ENCODE measurements at regions not wholly inside any gene's neighbourhood (a gene's known extent, or its start where the extent isn't known, plus 50 kb on each side); places are given as distances from the start of the nearest gene placed in this dataset.

GRCh38 chr2:16048466-16048865 lies 108.1 kb downstream of the MYCN start:
- DNase-seq: no peak
- Histone ChIP-seq H3K4me3 (no peak overlapping the region), H3K9me3 (no peaks in the 10 kb centered on the region), H3K4me1 (no peaks in the 10 kb centered on the region), H3K27ac (no peak overlapping the region), H3K36me3 (no peaks in the 10 kb centered on the region), H3K27me3 (replicated peaks in 1 of 7) (no peaks in the 10 kb centered on the region)
- TF ChIP-seq POLR2AphosphoS5 (IDR thresholded peaks at IDR 0.05): no peak
- TF ChIP-seq, protein P1, sequence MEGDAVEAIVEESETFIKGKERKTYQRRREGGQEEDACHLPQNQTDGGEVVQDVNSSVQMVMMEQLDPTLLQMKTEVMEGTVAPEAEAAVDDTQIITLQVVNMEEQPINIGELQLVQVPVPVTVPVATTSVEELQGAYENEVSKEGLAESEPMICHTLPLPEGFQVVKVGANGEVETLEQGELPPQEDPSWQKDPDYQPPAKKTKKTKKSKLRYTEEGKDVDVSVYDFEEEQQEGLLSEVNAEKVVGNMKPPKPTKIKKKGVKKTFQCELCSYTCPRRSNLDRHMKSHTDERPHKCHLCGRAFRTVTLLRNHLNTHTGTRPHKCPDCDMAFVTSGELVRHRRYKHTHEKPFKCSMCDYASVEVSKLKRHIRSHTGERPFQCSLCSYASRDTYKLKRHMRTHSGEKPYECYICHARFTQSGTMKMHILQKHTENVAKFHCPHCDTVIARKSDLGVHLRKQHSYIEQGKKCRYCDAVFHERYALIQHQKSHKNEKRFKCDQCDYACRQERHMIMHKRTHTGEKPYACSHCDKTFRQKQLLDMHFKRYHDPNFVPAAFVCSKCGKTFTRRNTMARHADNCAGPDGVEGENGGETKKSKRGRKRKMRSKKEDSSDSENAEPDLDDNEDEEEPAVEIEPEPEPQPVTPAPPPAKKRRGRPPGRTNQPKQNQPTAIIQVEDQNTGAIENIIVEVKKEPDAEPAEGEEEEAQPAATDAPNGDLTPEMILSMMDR (IDR thresholded peaks at IDR 0.05 in 8 of 11, conservative IDR thresholded peaks at IDR 0.05 in 3 of 11): no peak
- TF ChIP-seq POLR2A (IDR thresholded peaks at IDR 0.05): no peak
- WGBS, 5 donors: 83 to 95% (median 88%) methylated on average over 4 of the region's 4 CpGs
- intact Hi-C loops (cut with DNase I; ENCODE audit: low total_unique reads): no loop called here

DNA sequence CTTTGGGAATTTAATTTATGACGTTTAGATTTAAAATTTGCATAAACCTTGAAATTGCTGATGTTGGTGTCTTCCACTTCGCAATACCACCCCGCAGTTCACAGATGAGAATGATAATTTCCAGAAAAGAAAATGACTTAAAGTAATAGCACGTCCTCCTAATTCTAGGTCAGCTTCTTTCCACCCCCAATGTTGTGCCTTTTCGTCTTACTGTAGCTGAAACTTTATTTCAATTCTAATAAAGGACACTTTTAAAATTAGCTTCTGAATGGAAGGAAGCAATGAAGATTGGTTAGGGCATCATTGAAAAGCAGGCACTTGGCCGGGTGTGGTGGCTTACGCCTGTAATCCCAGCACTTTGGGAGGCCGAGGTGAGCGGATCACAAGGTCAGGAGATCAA lies 107.4 kb downstream of the MYCN start:
- 79 to 92% (median 90%) methylated on average over 9 of the region's 9 CpGs for WGBS, 5 donors
- TF ChIP-seq, protein P1 (IDR thresholded peaks at IDR 0.05 in 8 of 11, conservative IDR thresholded peaks at IDR 0.05 in 3 of 11): no peak
- no peak for TF ChIP-seq POLR2A (IDR thresholded peaks at IDR 0.05)
- no peak for TF ChIP-seq POLR2AphosphoS5 (IDR thresholded peaks at IDR 0.05)
- no peaks in the 10 kb centered on the region for H3K4me1 ChIP-seq
- H3K27ac ChIP-seq: no peak overlapping the region
- no peaks in the 10 kb centered on the region for H3K36me3 ChIP-seq
- no peaks in the 10 kb centered on the region for H3K9me3 ChIP-seq
- no peaks in the 10 kb centered on the region for H3K27me3 ChIP-seq (replicated peaks in 1 of 7)
- DNase-seq: no peak
- H3K4me3 ChIP-seq: no peak overlapping the region
- intact Hi-C loops (cut with DNase I; ENCODE audit: low total_unique reads): no loop called here

DNA sequence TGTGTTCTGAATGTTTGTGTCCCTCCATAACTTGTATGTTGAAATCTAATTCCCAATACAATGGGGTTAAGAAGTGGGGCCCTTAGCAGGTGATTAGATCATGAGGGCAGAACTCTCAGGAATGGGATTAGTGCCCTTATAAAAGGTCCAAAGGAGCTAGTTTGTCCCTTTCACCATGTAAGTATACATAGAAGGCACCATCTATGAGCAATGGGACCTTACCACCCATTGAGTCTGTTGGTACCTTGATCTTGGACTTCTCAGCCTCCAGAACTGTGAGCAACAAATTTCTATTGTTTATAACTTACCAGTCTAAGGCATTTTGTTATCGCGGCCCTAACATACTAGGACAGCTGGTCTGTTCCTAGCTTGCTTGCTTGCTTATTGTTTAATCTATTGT lies 106.3 kb downstream of the MYCN start:
- no peaks in the 10 kb centered on the region for H3K36me3 ChIP-seq
- H3K4me1 ChIP-seq: no peaks in the 10 kb centered on the region
- no peak for TF ChIP-seq POLR2A (IDR thresholded peaks at IDR 0.05)
- TF ChIP-seq POLR2AphosphoS5 (IDR thresholded peaks at IDR 0.05): no peak
- TF ChIP-seq, protein P1 (IDR thresholded peaks at IDR 0.05 in 8 of 11, conservative IDR thresholded peaks at IDR 0.05 in 3 of 11): no peak
- no peak for DNase-seq
- H3K9me3 ChIP-seq: no peaks in the 10 kb centered on the region
- intact Hi-C loops (cut with DNase I; ENCODE audit: low total_unique reads): no loop called here
- WGBS, 5 donors: 95 to 97% (median 97%) methylated on average over 2 of the region's 2 CpGs
- no peak overlapping the region for H3K27ac ChIP-seq
- H3K4me3 ChIP-seq: no peak overlapping the region
- peaks cover 0 to under 1% (median 0%) of the 10 kb centered on the region in 7 donors for H3K27me3 ChIP-seq (replicated peaks in 1 of 7)

DNA sequence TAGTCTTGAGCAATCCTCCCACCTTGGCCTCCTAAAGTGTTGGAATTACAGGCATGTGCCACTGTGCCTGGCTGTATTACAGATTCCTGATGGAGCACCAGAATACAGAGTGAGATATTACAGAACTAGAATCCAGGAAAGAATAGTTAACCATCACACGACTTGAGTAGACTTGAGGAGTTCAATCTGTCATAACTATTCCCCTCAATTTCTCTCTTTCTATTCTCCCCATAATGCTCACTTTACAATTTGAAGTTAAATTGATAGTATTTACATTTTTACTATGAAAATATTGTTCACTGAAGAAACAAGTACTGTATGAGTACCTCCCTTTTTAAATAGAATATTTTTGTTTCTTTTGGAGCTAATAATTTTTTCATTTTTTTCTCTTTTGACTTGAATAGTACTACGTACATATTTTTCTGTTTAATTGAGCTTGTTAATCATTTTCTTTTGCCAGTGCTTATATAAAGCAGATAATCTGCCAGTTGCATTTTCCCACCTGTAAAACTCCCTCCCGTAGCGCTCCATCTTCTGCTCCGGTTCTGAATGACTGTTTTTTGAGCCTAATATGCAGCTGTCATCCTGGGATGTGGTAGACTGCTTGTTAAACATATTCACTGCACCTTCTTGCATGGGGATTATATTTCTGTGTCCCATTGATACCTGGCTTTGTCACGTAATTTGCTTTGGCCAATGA lies 105.5 kb downstream of the MYCN start:
- WGBS, 5 donors: 69 to 88% (median 86%) methylated on average over 6 of the region's 6 CpGs
- H3K27me3 ChIP-seq (replicated peaks in 1 of 7): peaks cover 0 to 9% (median 0%) of the 10 kb centered on the region in 7 donors
- H3K36me3 ChIP-seq: no peaks in the 10 kb centered on the region
- intact Hi-C loops (cut with DNase I; ENCODE audit: low total_unique reads): no loop called here
- no peak for DNase-seq
- H3K27ac ChIP-seq: no peak overlapping the region
- no peaks in the 10 kb centered on the region for H3K9me3 ChIP-seq
- TF ChIP-seq, protein P1 (IDR thresholded peaks at IDR 0.05 in 8 of 11, conservative IDR thresholded peaks at IDR 0.05 in 3 of 11): no peak
- no peak for TF ChIP-seq POLR2AphosphoS5 (IDR thresholded peaks at IDR 0.05)
- TF ChIP-seq POLR2A (IDR thresholded peaks at IDR 0.05): no peak
- H3K4me3 ChIP-seq: no peak overlapping the region
- no peaks in the 10 kb centered on the region for H3K4me1 ChIP-seq
